DND-41 (cell line): ENCODE measurements at regions not wholly inside any gene's neighbourhood (a gene's known extent, or its start where the extent isn't known, plus 50 kb on each side); places are given as distances from the start of the nearest gene placed in this dataset.

Experiments used
- EZH2 ChIP-seq: IDR thresholded peaks from 3 replicates; pipeline ENCODE4 v1.6.1; 2012; ENCODE audit warnings: borderline replicate concordance, low read depth, mild to moderate bottlenecking, moderate library complexity, low read length, inconsistent platforms; ENCODE audit not compliant: severe bottlenecking
- TF ChIP-seq, protein P1 (sequence below): IDR thresholded peaks from 2 replicates; pipeline ENCODE4 v1.5.1; 2012; ENCODE audit warnings: borderline replicate concordance, low read length, moderate library complexity, mild to moderate bottlenecking; ENCODE audit not compliant: poor library complexity, severe bottlenecking; ENCODE audit errors: extremely low read depth

- TF ChIP-seq, protein P1, sequence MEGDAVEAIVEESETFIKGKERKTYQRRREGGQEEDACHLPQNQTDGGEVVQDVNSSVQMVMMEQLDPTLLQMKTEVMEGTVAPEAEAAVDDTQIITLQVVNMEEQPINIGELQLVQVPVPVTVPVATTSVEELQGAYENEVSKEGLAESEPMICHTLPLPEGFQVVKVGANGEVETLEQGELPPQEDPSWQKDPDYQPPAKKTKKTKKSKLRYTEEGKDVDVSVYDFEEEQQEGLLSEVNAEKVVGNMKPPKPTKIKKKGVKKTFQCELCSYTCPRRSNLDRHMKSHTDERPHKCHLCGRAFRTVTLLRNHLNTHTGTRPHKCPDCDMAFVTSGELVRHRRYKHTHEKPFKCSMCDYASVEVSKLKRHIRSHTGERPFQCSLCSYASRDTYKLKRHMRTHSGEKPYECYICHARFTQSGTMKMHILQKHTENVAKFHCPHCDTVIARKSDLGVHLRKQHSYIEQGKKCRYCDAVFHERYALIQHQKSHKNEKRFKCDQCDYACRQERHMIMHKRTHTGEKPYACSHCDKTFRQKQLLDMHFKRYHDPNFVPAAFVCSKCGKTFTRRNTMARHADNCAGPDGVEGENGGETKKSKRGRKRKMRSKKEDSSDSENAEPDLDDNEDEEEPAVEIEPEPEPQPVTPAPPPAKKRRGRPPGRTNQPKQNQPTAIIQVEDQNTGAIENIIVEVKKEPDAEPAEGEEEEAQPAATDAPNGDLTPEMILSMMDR = no peak
- no peak for TF ChIP-seq EZH2
Observed at GRCh38 chr4:27629532-27630225, 769.0 kb downstream of the STIM2 start.
